Ammon's horn (tissue), 1 donor: ENCODE measurements at regions not wholly inside any gene's neighbourhood (a gene's known extent, or its start where the extent isn't known, plus 50 kb on each side); places are given as distances from the start of the nearest gene placed in this dataset.

ENCODE experiments used
- DNase-seq: peaks from one replicate; pipeline ENCODE4 v3.0.0-alpha.2; 2016; ENCODE audit warnings: low spot score

- DNase-seq = no peak
These were observed 134.6 kb upstream of the TCF21 start for GRCh38 chr6:133754298-133754697.

GRCh38 chr6:133756078-133756695 lies 132.7 kb upstream of the TCF21 start:
- DNase-seq = no peak

GRCh38 chr6:133757335-133757734 lies 131.6 kb upstream of the TCF21 start:
- no peak for DNase-seq

GRCh38 chr6:133758815-133759335 lies 130.0 kb upstream of the TCF21 start:
- DNase-seq = no peak

- no peak for DNase-seq
These were observed 129.4 kb upstream of the TCF21 start for GRCh38 chr6:133759524-133759923.

- no peak for DNase-seq
These were observed 127.2 kb upstream of the TCF21 start for GRCh38 chr6:133761706-133762105.

- no peak for DNase-seq
These were observed 124.7 kb upstream of the TCF21 start for GRCh38 chr6:133764008-133764753.

GRCh38 chr6:133764754-133765208 lies 124.1 kb upstream of the TCF21 start:
- no peak for DNase-seq

GRCh38 chr6:133767357-133767970 lies 121.4 kb upstream of the TCF21 start:
- peak; percentile 20 for DNase-seq

GRCh38 chr6:133768656-133769295 lies 120.1 kb upstream of the TCF21 start:
- DNase-seq = no peak

GRCh38 chr6:133769463-133769862 lies 119.5 kb upstream of the TCF21 start:
- no peak for DNase-seq

GRCh38 chr6:133772567-133772966 lies 116.3 kb upstream of the TCF21 start:
- no peak for DNase-seq

GRCh38 chr6:133773776-133774175 lies 115.1 kb upstream of the TCF21 start:
- no peak for DNase-seq

GRCh38 chr6:133774356-133774755 lies 114.6 kb upstream of the TCF21 start:
- no peak for DNase-seq

- no peak for DNase-seq
These were observed 110.3 kb upstream of the TCF21 start for GRCh38 chr6:133778414-133779130.

- DNase-seq = no peak
These were observed 108.8 kb upstream of the TCF21 start for GRCh38 chr6:133779916-133780695.

- no peak for DNase-seq
These were observed 102.9 kb upstream of the TCF21 start for GRCh38 chr6:133786016-133786415.

- DNase-seq = no peak
These were observed 101.8 kb upstream of the TCF21 start for GRCh38 chr6:133787122-133787521.

GRCh38 chr6:133787859-133788505 lies 100.9 kb upstream of the TCF21 start:
- no peak for DNase-seq

GRCh38 chr6:133788556-133788955 lies 100.4 kb upstream of the TCF21 start:
- no peak for DNase-seq
